ENCODE measurements at regions not wholly inside any gene's neighbourhood (a gene's known extent, or its start where the extent isn't known, plus 50 kb on each side); places are given as distances from the start of the nearest gene placed in this dataset.

DNA sequence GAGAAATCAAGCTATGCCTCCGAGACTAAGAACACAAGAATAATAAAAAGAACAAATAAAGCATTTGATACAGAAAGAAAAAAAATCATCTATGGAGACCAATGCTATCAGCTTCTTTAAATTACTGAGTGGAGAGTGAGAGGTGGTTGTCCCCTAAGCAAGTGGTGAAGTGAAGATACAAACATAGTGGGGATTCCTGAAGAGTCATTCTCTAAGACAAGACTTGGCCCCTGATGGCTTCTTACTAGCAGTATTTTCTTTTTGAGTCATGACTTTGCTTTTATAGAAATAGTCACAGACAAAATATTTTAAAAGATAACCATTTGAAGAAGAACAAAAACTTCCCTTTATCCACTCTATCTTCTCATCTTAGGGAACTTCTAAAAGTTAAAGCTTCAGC, 261.4 kb upstream of the PRDM1 start:
- no peak overlapping the region for H3K4me3 ChIP-seq (ENCODE audit: insufficient read depth, low read depth, low read length)
- H3K27me3 ChIP-seq (ENCODE audit: control insufficient read depth, insufficient read depth, low read length, poor library complexity, severe bottlenecking): no peaks in the 10 kb centered on the region
- H3K4me1 ChIP-seq (ENCODE audit: control insufficient read depth, insufficient read depth, low read length): no peaks in the 10 kb centered on the region
- no peaks in the 10 kb centered on the region for H3K9me3 ChIP-seq (ENCODE audit: control insufficient read depth, low read length)
- H3K27ac ChIP-seq (ENCODE audit: insufficient read depth, low read depth, low read length, poor library complexity, severe bottlenecking): no peak overlapping the region
- WGBS, 2 experiments: no CpG with 5 or more reads among the region's 1 CpG
- no peaks in the 10 kb centered on the region for H3K36me3 ChIP-seq (ENCODE audit: control insufficient read depth, insufficient read depth, low read length)

DNA sequence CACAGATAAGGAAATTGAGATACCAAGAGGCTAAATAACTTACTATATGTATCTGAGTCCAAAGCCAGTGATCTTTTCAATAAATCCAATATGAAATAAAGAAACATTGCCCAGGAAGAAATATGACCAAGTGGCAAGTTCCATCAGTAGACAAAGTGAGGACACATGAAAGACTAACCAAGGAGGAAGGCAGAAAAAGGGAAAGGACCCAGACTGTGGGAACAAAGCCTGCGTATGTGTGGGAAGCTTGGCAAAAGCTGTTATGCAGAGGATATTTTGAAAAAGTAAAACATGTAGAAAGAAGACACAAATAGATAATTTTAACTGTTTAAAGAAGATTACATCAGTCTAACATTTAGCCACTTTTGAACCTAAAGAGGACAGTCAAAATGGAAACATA, 264.4 kb upstream of the PRDM1 start:
- Histone ChIP-seq H3K27me3 (ENCODE audit: control insufficient read depth, insufficient read depth, low read length, poor library complexity, severe bottlenecking) (no peaks in the 10 kb centered on the region), H3K36me3 (ENCODE audit: control insufficient read depth, insufficient read depth, low read length) (no peaks in the 10 kb centered on the region), H3K4me3 (ENCODE audit: insufficient read depth, low read depth, low read length) (no peak overlapping the region), H3K9me3 (ENCODE audit: control insufficient read depth, low read length) (no peaks in the 10 kb centered on the region), H3K4me1 (ENCODE audit: control insufficient read depth, insufficient read depth, low read length) (no peaks in the 10 kb centered on the region), H3K27ac (ENCODE audit: insufficient read depth, low read depth, low read length, poor library complexity, severe bottlenecking) (no peak overlapping the region)
- WGBS, 2 experiments: 86 to 100% methylated on average over 1 of the region's 1 CpG

DNA sequence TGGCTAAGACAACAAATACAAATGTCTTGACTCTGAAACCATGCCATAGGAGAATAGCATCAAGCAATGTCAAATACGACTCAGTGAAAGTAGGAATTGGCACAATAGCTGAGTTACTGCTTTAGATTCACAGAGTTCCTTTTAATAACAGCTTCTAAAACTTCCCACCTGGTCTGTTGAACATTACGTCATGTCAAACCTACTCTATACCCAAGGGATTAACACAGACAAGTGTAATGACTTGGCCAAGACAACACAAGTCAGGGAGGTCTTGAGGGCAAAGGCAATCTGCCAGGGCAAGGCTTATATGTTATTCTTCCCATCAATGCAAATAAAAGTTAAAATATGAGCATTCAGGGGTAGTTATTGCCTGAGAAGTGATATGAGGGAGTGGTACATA, 265.1 kb upstream of the PRDM1 start:
- Histone ChIP-seq H3K27me3 (ENCODE audit: control insufficient read depth, insufficient read depth, low read length, poor library complexity, severe bottlenecking) (no peaks in the 10 kb centered on the region), H3K9me3 (ENCODE audit: control insufficient read depth, low read length) (no peaks in the 10 kb centered on the region), H3K4me1 (ENCODE audit: control insufficient read depth, insufficient read depth, low read length) (no peaks in the 10 kb centered on the region), H3K36me3 (ENCODE audit: control insufficient read depth, insufficient read depth, low read length) (no peaks in the 10 kb centered on the region), H3K4me3 (ENCODE audit: insufficient read depth, low read depth, low read length) (no peak overlapping the region), H3K27ac (ENCODE audit: insufficient read depth, low read depth, low read length, poor library complexity, severe bottlenecking) (no peak overlapping the region)
- WGBS, 2 experiments: 94 to 97% methylated on average over 2 of the region's 2 CpGs

DNA sequence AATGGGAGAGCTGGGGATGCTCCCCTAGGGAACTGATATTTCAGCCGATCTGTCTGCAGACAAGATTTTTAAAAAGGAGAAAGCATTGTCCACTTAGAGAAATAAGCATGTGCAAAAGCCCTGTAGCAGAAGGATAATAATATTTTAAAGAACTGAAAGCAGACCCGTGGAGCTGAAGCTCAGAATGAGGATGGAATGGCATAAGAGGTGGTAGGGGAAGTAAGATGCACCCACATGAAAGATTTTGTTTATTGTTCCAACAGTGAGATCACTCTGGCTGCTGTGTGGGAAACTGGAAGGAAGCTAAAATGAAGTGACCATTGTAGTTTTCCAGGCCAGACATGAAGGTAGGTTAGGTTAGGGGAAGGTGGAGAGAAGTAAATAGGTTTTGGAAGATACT, 266.4 kb upstream of the PRDM1 start:
- Histone ChIP-seq H3K9me3 (ENCODE audit: control insufficient read depth, low read length) (no peaks in the 10 kb centered on the region), H3K27ac (ENCODE audit: insufficient read depth, low read depth, low read length, poor library complexity, severe bottlenecking) (no peak overlapping the region), H3K4me3 (ENCODE audit: insufficient read depth, low read depth, low read length) (no peak overlapping the region), H3K4me1 (ENCODE audit: control insufficient read depth, insufficient read depth, low read length) (no peaks in the 10 kb centered on the region), H3K27me3 (ENCODE audit: control insufficient read depth, insufficient read depth, low read length, poor library complexity, severe bottlenecking) (no peaks in the 10 kb centered on the region), H3K36me3 (ENCODE audit: control insufficient read depth, insufficient read depth, low read length) (no peaks in the 10 kb centered on the region)
- WGBS, 2 experiments: 92 to 96% methylated on average over 2 of the region's 2 CpGs

DNA sequence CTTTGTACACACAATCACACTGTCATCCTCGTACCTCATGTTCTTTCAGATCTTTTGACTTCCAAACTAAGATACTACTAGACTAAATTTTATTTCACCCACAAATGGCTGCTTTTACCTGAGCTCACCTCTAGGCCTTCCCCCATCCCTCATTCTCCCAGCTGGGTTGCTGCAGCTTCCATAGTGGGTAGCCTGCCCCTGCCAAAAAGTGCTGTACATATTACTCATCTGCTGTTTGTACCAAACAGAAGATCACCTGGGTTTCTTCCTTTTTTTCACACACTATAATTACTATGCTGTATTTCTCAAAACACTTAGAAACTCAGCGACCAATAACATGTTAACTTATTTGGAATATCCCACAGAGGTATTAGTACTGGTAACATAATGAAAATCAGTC, 267.6 kb upstream of the PRDM1 start:
- no peaks in the 10 kb centered on the region for H3K36me3 ChIP-seq (ENCODE audit: control insufficient read depth, insufficient read depth, low read length)
- H3K4me1 ChIP-seq (ENCODE audit: control insufficient read depth, insufficient read depth, low read length): no peaks in the 10 kb centered on the region
- H3K4me3 ChIP-seq (ENCODE audit: insufficient read depth, low read depth, low read length): no peak overlapping the region
- H3K27me3 ChIP-seq (ENCODE audit: control insufficient read depth, insufficient read depth, low read length, poor library complexity, severe bottlenecking): no peaks in the 10 kb centered on the region
- no peaks in the 10 kb centered on the region for H3K9me3 ChIP-seq (ENCODE audit: control insufficient read depth, low read length)
- WGBS, 2 experiments: 87 to 91% methylated on average over 1 to 2 of the region's 2 CpGs
- no peak overlapping the region for H3K27ac ChIP-seq (ENCODE audit: insufficient read depth, low read depth, low read length, poor library complexity, severe bottlenecking)

DNA sequence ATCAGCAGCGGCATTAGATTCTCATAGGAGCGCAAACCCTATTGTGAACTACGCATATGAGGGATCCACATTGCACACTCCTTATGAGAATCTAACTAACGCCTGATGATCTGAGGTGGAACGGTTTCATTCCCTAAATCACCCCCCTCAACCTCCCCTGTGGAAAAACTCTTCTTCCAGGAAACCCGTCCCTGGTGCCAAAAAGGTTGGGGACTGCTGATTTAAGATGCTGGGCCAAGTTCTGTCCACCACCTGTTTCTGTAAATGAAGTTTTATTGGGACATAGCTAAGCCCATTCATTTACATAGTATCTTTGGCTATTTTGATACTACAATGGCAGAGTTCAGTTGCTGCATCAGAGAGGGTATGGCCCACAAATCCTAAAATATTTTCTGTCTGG, 268.2 kb upstream of the PRDM1 start:
- Histone ChIP-seq H3K36me3 (ENCODE audit: control insufficient read depth, insufficient read depth, low read length) (no peaks in the 10 kb centered on the region), H3K27me3 (ENCODE audit: control insufficient read depth, insufficient read depth, low read length, poor library complexity, severe bottlenecking) (no peaks in the 10 kb centered on the region), H3K27ac (ENCODE audit: insufficient read depth, low read depth, low read length, poor library complexity, severe bottlenecking) (no peak overlapping the region), H3K4me1 (ENCODE audit: control insufficient read depth, insufficient read depth, low read length) (no peaks in the 10 kb centered on the region), H3K4me3 (ENCODE audit: insufficient read depth, low read depth, low read length) (no peak overlapping the region), H3K9me3 (ENCODE audit: control insufficient read depth, low read length) (no peaks in the 10 kb centered on the region)
- WGBS, 2 experiments: 92 to 98% methylated on average over 6 of the region's 6 CpGs

DNA sequence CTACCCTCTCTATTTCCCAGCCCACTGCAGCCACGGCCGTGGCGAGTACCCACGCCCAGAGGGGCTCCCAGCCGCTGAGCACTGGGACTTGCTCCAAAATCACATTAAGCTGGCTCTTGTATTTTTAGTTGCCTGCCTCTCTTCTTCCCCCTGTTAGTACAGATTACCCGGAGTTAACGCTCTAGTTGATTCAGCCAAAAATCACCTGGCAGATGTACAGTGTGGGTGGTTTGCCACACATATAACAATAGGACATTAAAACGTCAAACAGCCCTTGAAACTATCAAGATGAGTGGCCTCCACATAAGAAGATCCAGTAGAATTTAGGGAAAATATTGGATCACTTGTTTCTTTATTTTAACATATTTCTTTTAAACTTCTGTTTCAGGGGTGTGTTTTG, 268.8 kb upstream of the PRDM1 start:
- Histone ChIP-seq H3K4me1 (ENCODE audit: control insufficient read depth, insufficient read depth, low read length) (no peaks in the 10 kb centered on the region), H3K4me3 (ENCODE audit: insufficient read depth, low read depth, low read length) (no peak overlapping the region), H3K27me3 (ENCODE audit: control insufficient read depth, insufficient read depth, low read length, poor library complexity, severe bottlenecking) (no peaks in the 10 kb centered on the region), H3K27ac (ENCODE audit: insufficient read depth, low read depth, low read length, poor library complexity, severe bottlenecking) (no peak overlapping the region), H3K36me3 (ENCODE audit: control insufficient read depth, insufficient read depth, low read length) (no peaks in the 10 kb centered on the region), H3K9me3 (ENCODE audit: control insufficient read depth, low read length) (no peaks in the 10 kb centered on the region)
- WGBS, 2 experiments: 93 to 97% methylated on average over 7 to 8 of the region's 8 CpGs

DNA sequence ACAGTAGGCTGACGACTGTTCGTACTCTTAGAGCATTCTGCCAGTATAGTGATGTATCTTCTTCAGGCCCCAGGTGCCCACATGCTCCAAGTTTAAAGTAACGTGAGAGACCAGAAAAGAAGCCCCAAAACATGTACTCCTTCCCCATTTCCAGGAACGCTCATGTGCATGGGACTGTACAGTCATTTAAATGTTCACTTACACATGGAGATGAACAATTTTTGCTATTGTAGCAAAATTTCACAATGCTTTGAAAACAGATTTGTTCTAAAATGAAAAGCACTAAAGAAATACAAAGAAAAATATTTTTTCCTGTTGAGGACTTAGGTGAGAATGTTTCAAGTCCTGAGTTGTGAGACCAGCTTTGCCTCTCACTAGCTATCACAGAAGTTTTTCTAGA, 269.3 kb upstream of the PRDM1 start:
- H3K36me3 ChIP-seq (ENCODE audit: control insufficient read depth, insufficient read depth, low read length): no peaks in the 10 kb centered on the region
- H3K27me3 ChIP-seq (ENCODE audit: control insufficient read depth, insufficient read depth, low read length, poor library complexity, severe bottlenecking): no peaks in the 10 kb centered on the region
- 82 to 83% methylated on average over 4 of the region's 4 CpGs for WGBS, 2 experiments
- no peak overlapping the region for H3K27ac ChIP-seq (ENCODE audit: insufficient read depth, low read depth, low read length, poor library complexity, severe bottlenecking)
- H3K4me1 ChIP-seq (ENCODE audit: control insufficient read depth, insufficient read depth, low read length): no peaks in the 10 kb centered on the region
- no peak overlapping the region for H3K4me3 ChIP-seq (ENCODE audit: insufficient read depth, low read depth, low read length)
- no peaks in the 10 kb centered on the region for H3K9me3 ChIP-seq (ENCODE audit: control insufficient read depth, low read length)

DNA sequence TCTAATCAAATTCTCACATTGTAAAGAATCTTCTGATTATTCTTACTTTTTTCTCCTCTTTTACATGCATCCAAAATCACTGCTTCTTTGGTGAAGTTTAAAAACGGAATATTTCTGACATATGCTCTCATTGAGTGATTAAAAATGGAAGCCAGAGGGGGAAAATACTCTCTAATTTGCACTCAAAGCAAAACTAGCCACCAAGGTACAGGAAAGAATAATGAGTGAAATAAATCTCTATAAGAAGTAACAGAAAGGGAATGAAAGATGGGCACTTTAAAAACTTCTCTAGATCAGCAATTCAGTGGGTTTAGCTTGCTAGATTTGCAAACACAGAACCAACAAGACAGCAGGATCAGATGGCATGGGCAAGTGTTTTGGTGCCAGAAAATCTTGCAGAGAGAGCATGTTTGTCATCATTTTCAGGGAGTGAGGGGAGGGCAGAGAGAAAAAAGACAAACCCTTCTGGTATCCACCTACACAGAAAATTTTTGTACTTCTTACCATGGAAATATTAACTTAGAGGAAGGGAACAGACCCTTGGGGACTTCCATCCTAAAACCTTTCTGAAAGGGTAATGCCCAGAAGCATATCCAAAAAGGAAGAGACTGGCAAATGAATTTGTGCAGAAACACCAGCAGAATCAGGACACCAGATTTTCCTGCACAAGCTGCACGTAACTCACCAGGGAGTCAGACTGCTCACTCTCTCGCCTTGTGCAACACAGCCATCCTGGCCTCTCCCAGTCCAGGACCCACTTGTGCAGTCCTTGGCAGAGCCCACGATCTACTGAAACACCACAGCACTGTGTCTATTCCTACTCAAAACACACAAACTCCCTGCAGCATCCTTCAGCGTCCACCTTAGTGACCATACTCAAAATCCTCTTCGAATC, 270.2 kb upstream of the PRDM1 start:
- Histone ChIP-seq H3K9me3 (ENCODE audit: control insufficient read depth, low read length) (no peaks in the 10 kb centered on the region), H3K4me3 (ENCODE audit: insufficient read depth, low read depth, low read length) (no peak overlapping the region), H3K27me3 (ENCODE audit: control insufficient read depth, insufficient read depth, low read length, poor library complexity, severe bottlenecking) (no peaks in the 10 kb centered on the region), H3K27ac (ENCODE audit: insufficient read depth, low read depth, low read length, poor library complexity, severe bottlenecking) (no peak overlapping the region), H3K36me3 (ENCODE audit: control insufficient read depth, insufficient read depth, low read length) (no peaks in the 10 kb centered on the region), H3K4me1 (ENCODE audit: control insufficient read depth, insufficient read depth, low read length) (no peaks in the 10 kb centered on the region)
- WGBS, 2 experiments: 94% methylated on average over 5 to 6 of the region's 6 CpGs

DNA sequence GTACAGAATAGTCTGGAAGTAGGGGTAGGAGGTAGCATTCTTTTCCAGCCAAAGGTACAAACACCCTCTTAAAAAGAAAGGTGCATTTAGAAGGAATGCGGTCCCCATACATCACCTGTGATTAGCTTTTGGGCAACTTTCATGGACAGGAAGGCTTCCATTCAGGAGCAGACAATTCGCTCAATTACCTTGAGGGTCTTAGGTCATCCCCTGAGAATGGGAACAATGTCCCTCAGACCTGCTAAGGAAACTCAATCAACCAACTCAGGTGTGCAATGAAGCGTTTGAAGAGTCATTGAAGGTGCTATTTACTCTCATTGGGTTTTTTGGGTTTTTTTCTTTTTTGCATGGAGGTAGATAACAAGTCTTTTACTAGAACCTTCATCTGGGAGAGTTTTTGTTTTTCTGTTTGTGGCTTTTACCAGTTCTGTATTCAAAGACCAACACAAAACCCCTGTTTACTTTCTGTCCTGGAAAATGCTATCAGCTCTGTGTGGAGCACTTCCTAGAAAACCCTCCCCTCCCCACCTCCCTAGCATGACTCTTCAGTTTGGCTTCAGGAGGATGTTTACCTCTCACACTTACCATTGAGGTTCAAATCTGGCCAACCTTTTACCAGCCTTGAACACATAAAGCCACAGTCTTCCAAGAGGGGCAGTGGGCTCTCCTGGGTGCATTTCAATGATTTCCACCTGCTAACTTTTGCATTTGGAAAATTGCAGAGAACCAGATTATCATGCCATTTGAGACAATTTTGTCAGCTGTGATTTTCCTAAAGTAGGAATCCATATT, 271.2 kb upstream of the PRDM1 start:
- 91 to 92% methylated on average over 2 to 3 of the region's 3 CpGs for WGBS, 2 experiments
- Histone ChIP-seq H3K36me3 (ENCODE audit: control insufficient read depth, insufficient read depth, low read length) (no peaks in the 10 kb centered on the region), H3K27me3 (ENCODE audit: control insufficient read depth, insufficient read depth, low read length, poor library complexity, severe bottlenecking) (no peaks in the 10 kb centered on the region), H3K9me3 (ENCODE audit: control insufficient read depth, low read length) (no peaks in the 10 kb centered on the region), H3K4me1 (ENCODE audit: control insufficient read depth, insufficient read depth, low read length) (peaks cover 4% of the 10 kb centered on the region), H3K4me3 (ENCODE audit: insufficient read depth, low read depth, low read length) (no peak overlapping the region), H3K27ac (ENCODE audit: insufficient read depth, low read depth, low read length, poor library complexity, severe bottlenecking) (no peak overlapping the region)
